Renal pelvis (tissue), 1 donor: ENCODE measurements at regions not wholly inside any gene's neighbourhood (a gene's known extent, or its start where the extent isn't known, plus 50 kb on each side); places are given as distances from the start of the nearest gene placed in this dataset.

ENCODE experiments used
- DNase-seq: peaks from one replicate; pipeline ENCODE4 v3.0.0-alpha.2; 2013

- DNase-seq = no peak
These were observed 265.1 kb upstream of the KLF14 start for GRCh38 chr7:130998993-130999602.

GRCh38 chr7:130999926-131000325, 265.9 kb upstream of the KLF14 start:
- no peak for DNase-seq

GRCh38 chr7:131000389-131000788, 266.4 kb upstream of the KLF14 start:
- DNase-seq = no peak

GRCh38 chr7:131000873-131001272, 266.9 kb upstream of the KLF14 start:
- DNase-seq = no peak

GRCh38 chr7:131002600-131002999, 268.6 kb upstream of the KLF14 start:
- DNase-seq = no peak

- no peak for DNase-seq
These were observed 269.6 kb upstream of the KLF14 start for GRCh38 chr7:131003634-131004033.

GRCh38 chr7:131004371-131004770, 270.4 kb upstream of the KLF14 start:
- DNase-seq = no peak

- DNase-seq = peak; percentile 73
These were observed 273.7 kb upstream of the KLF14 start for GRCh38 chr7:131007439-131008330.

- DNase-seq = no peak
These were observed 275.1 kb upstream of the KLF14 start for GRCh38 chr7:131008840-131009711.

GRCh38 chr7:131010029-131010716, 276.2 kb upstream of the KLF14 start:
- no peak for DNase-seq

- no peak for DNase-seq
These were observed 276.9 kb upstream of the KLF14 start for GRCh38 chr7:131010717-131011431.

- no peak for DNase-seq
These were observed 277.4 kb upstream of the KLF14 start for GRCh38 chr7:131011432-131011742.

GRCh38 chr7:131011976-131012375, 278.0 kb upstream of the KLF14 start:
- no peak for DNase-seq

- DNase-seq = no peak
These were observed 278.5 kb upstream of the KLF14 start for GRCh38 chr7:131012477-131013031.

GRCh38 chr7:131013716-131014115, 279.7 kb upstream of the KLF14 start:
- DNase-seq = no peak

- no peak for DNase-seq
These were observed 281.1 kb upstream of the KLF14 start for GRCh38 chr7:131014906-131015656.

- no peak for DNase-seq
These were observed 281.6 kb upstream of the KLF14 start for GRCh38 chr7:131015657-131015958.

- no peak for DNase-seq
These were observed 282.2 kb upstream of the KLF14 start for GRCh38 chr7:131016230-131016629.

- DNase-seq = no peak
These were observed 285.3 kb upstream of the KLF14 start for GRCh38 chr7:131019351-131019750.

- no peak for DNase-seq
These were observed 286.8 kb upstream of the KLF14 start for GRCh38 chr7:131020759-131021261.
